ENCODE measurements at regions not wholly inside any gene's neighbourhood (a gene's known extent, or its start where the extent isn't known, plus 50 kb on each side); places are given as distances from the start of the nearest gene placed in this dataset.

DNA sequence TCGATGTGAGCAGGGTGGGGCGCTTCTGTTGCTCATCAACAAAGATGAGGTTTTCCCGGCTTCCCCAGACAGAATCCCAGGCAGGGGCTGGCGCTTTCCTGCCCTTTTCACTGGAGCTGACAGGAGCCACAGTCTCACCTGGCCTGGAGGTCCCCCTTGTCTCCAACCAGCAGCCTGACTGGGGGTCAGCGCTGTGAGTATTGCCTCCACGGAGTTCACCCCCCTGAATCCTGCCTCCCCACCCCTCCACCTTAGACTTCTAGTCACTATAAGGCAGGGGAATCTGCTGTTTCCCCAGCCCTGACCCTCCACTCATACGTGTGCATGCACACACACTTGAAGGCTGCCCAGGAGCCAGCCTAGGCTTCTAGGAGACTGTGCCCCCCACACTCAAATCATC is 58.8 kb upstream of the LYVE1 start:
- Histone ChIP-seq H3K36me3 (replicated peaks; ENCODE audit: insufficient read depth, low read depth) (no peaks in the 10 kb centered on the region), H3K4me2 (no peak overlapping the region), H3K79me2 (no peaks in the 10 kb centered on the region), H3K27ac (no peak overlapping the region), H3K4me3 (no peak overlapping the region), H3K9me2 (replicated peaks; ENCODE audit: insufficient read depth) (no peaks in the 10 kb centered on the region), H3K27me3 (no peaks in the 10 kb centered on the region), H4K20me1 (ENCODE audit: insufficient read depth, poor library complexity, severe bottlenecking) (no peaks in the 10 kb centered on the region), H3K9me3 (ENCODE audit: low read depth) (no peaks in the 10 kb centered on the region), H3K4me1 (ENCODE audit: insufficient read depth) (no peaks in the 10 kb centered on the region), H2AFZ (no peak overlapping the region)
- TF ChIP-seq EZH2 (IDR thresholded peaks at IDR 0.05; ENCODE audit: borderline replicate concordance) (no peak), EZH2phosphoT487 (IDR thresholded peaks at IDR 0.05; ENCODE audit: low read depth, severe bottlenecking, unreplicated experiment) (no peak)
- TF ChIP-seq, protein P1, sequence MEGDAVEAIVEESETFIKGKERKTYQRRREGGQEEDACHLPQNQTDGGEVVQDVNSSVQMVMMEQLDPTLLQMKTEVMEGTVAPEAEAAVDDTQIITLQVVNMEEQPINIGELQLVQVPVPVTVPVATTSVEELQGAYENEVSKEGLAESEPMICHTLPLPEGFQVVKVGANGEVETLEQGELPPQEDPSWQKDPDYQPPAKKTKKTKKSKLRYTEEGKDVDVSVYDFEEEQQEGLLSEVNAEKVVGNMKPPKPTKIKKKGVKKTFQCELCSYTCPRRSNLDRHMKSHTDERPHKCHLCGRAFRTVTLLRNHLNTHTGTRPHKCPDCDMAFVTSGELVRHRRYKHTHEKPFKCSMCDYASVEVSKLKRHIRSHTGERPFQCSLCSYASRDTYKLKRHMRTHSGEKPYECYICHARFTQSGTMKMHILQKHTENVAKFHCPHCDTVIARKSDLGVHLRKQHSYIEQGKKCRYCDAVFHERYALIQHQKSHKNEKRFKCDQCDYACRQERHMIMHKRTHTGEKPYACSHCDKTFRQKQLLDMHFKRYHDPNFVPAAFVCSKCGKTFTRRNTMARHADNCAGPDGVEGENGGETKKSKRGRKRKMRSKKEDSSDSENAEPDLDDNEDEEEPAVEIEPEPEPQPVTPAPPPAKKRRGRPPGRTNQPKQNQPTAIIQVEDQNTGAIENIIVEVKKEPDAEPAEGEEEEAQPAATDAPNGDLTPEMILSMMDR (IDR thresholded peaks at IDR 0.05; ENCODE audit: poor library complexity): no peak
- DNase-seq (ENCODE audit: low spot score): no peak
- WGBS (ENCODE audit: low lambda C conversion rate, missing lambda C conversion rate): 97% methylated on average over 7 of the region's 7 CpGs

- Histone ChIP-seq H3K27me3 (no peaks in the 10 kb centered on the region), H3K36me3 (replicated peaks; ENCODE audit: insufficient read depth, low read depth) (no peaks in the 10 kb centered on the region), H3K9me3 (ENCODE audit: low read depth) (no peaks in the 10 kb centered on the region), H3K4me3 (no peak overlapping the region), H3K9me2 (replicated peaks; ENCODE audit: insufficient read depth) (no peaks in the 10 kb centered on the region), H4K20me1 (ENCODE audit: insufficient read depth, poor library complexity, severe bottlenecking) (no peaks in the 10 kb centered on the region), H3K79me2 (no peaks in the 10 kb centered on the region), H2AFZ (no peak overlapping the region), H3K4me1 (ENCODE audit: insufficient read depth) (no peaks in the 10 kb centered on the region), H3K27ac (no peak overlapping the region), H3K4me2 (no peak overlapping the region)
- 96% methylated on average over 13 of the region's 13 CpGs for WGBS (ENCODE audit: low lambda C conversion rate, missing lambda C conversion rate)
- TF ChIP-seq EZH2 (IDR thresholded peaks at IDR 0.05; ENCODE audit: borderline replicate concordance): no peak
- no peak for TF ChIP-seq EZH2phosphoT487 (IDR thresholded peaks at IDR 0.05; ENCODE audit: low read depth, severe bottlenecking, unreplicated experiment)
- TF ChIP-seq, protein P1 (IDR thresholded peaks at IDR 0.05; ENCODE audit: poor library complexity): no peak
- no peak for DNase-seq (ENCODE audit: low spot score)
Observed at GRCh38 chr11:10625982-10626311, 57.5 kb upstream of the LYVE1 start.

- H3K27me3 ChIP-seq: no peaks in the 10 kb centered on the region
- H3K4me1 ChIP-seq (ENCODE audit: insufficient read depth): no peaks in the 10 kb centered on the region
- H3K27ac ChIP-seq: no peak overlapping the region
- no peaks in the 10 kb centered on the region for H3K79me2 ChIP-seq
- H3K36me3 ChIP-seq (replicated peaks; ENCODE audit: insufficient read depth, low read depth): no peaks in the 10 kb centered on the region
- no peaks in the 10 kb centered on the region for H3K9me3 ChIP-seq (ENCODE audit: low read depth)
- no peak overlapping the region for H2AFZ ChIP-seq
- no peak overlapping the region for H3K4me3 ChIP-seq
- H3K4me2 ChIP-seq: no peak overlapping the region
- no peaks in the 10 kb centered on the region for H3K9me2 ChIP-seq (replicated peaks; ENCODE audit: insufficient read depth)
- H4K20me1 ChIP-seq (ENCODE audit: insufficient read depth, poor library complexity, severe bottlenecking): no peaks in the 10 kb centered on the region
- 90% methylated on average over 6 of the region's 6 CpGs for WGBS (ENCODE audit: low lambda C conversion rate, missing lambda C conversion rate)
- no peak for DNase-seq (ENCODE audit: low spot score)
- TF ChIP-seq, protein P1 (IDR thresholded peaks at IDR 0.05; ENCODE audit: poor library complexity): no peak
- TF ChIP-seq EZH2phosphoT487 (IDR thresholded peaks at IDR 0.05; ENCODE audit: low read depth, severe bottlenecking, unreplicated experiment) (no peak), EZH2 (IDR thresholded peaks at IDR 0.05; ENCODE audit: borderline replicate concordance) (no peak)
Observed at GRCh38 chr11:10625281-10625981, 57.0 kb upstream of the LYVE1 start.
